SU-DHL-6 (cell line): ENCODE measurements at regions not wholly inside any gene's neighbourhood (a gene's known extent, or its start where the extent isn't known, plus 50 kb on each side); places are given as distances from the start of the nearest gene placed in this dataset.

Experiments used
- EZH2phosphoT487 ChIP-seq: fragments of 200-600 bp; sonication (generic), shearing (Covaris generic); conservative IDR thresholded peaks from 2 replicates; pipeline ENCODE4 v1.6.1; 2018; ENCODE audit warnings: mild to moderate bottlenecking, antibody characterized with exemption, low read length, moderate library complexity, mixed read lengths
- TF ChIP-seq, protein P1 (sequence below): fragments of 200-600 bp; sonication (generic); IDR thresholded peaks from one replicate; pipeline ENCODE4 v1.5.1; 2017; ENCODE audit warnings: antibody characterized with exemption, mild to moderate bottlenecking, low read length, moderate library complexity; ENCODE audit not compliant: insufficient read depth, poor library complexity, severe bottlenecking

- TF ChIP-seq, protein P1, sequence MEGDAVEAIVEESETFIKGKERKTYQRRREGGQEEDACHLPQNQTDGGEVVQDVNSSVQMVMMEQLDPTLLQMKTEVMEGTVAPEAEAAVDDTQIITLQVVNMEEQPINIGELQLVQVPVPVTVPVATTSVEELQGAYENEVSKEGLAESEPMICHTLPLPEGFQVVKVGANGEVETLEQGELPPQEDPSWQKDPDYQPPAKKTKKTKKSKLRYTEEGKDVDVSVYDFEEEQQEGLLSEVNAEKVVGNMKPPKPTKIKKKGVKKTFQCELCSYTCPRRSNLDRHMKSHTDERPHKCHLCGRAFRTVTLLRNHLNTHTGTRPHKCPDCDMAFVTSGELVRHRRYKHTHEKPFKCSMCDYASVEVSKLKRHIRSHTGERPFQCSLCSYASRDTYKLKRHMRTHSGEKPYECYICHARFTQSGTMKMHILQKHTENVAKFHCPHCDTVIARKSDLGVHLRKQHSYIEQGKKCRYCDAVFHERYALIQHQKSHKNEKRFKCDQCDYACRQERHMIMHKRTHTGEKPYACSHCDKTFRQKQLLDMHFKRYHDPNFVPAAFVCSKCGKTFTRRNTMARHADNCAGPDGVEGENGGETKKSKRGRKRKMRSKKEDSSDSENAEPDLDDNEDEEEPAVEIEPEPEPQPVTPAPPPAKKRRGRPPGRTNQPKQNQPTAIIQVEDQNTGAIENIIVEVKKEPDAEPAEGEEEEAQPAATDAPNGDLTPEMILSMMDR: no peak
- TF ChIP-seq EZH2phosphoT487: no peak
Observed at GRCh38 chr18:61273533-61273932, 59.7 kb upstream of the CDH20 start.
